OCI-LY1 (cell line): ENCODE measurements at regions not wholly inside any gene's neighbourhood (a gene's known extent, or its start where the extent isn't known, plus 50 kb on each side); places are given as distances from the start of the nearest gene placed in this dataset.

Experiments used
- H2AFZ ChIP-seq: fragments of 200-600 bp; sonication (generic), shearing (Covaris generic); 2 replicates; pipeline ENCODE4 v1.6.0; 2014; ENCODE audit warnings: antibody characterized with exemption, mild to moderate bottlenecking, low read length
- H3F3A ChIP-seq: fragments of 200-600 bp; sonication (generic), shearing (Covaris generic); 2 replicates; pipeline ENCODE4 v1.6.0; 2014; ENCODE audit warnings: mild to moderate bottlenecking, antibody characterized with exemption, low read length, moderate library complexity; ENCODE audit not compliant: insufficient read depth
- H3K27ac ChIP-seq: fragments of 200-600 bp; sonication (generic); 2 replicates; pipeline ENCODE4 v1.5.1; 2014; ENCODE audit warnings: low read length, mixed run types, mild to moderate bottlenecking, low read depth; ENCODE audit not compliant: poor library complexity, severe bottlenecking
- H3K27me3 ChIP-seq: fragments of 200-600 bp; sonication (generic); 2 replicates; pipeline ENCODE4 v1.6.0; 2014; ENCODE audit warnings: antibody characterized with exemption, mild to moderate bottlenecking, low read length, moderate library complexity; ENCODE audit not compliant: insufficient read depth
- H3K36me3 ChIP-seq: fragments of 200-600 bp; sonication (generic); 2 replicates; pipeline ENCODE4 v1.6.1; 2014; ENCODE audit warnings: mild to moderate bottlenecking, antibody characterized with exemption, low read length, moderate library complexity, mixed read lengths; ENCODE audit not compliant: insufficient read depth
- H3K4me1 ChIP-seq: fragments of 200-600 bp; sonication (generic); 2 replicates; pipeline ENCODE4 v1.5.1; 2014; ENCODE audit warnings: mild to moderate bottlenecking, low read length, moderate library complexity; ENCODE audit not compliant: insufficient read depth, severe bottlenecking
- H3K4me2 ChIP-seq: fragments of 200-600 bp; sonication (generic), shearing (Covaris generic); 2 replicates; pipeline ENCODE4 v1.6.1; 2014; ENCODE audit warnings: low read length
- H3K4me3 ChIP-seq: fragments of 200-600 bp; sonication (generic); 2 replicates; pipeline ENCODE4 v1.5.1; 2014; ENCODE audit warnings: low read length, low read depth, mild to moderate bottlenecking, mixed read lengths; ENCODE audit not compliant: poor library complexity, severe bottlenecking
- H3K79me2 ChIP-seq: fragments of 200-600 bp; shearing (Covaris generic); 2 replicates; pipeline ENCODE4 v1.6.1; 2016; ENCODE audit warnings: mixed run types, low read length, mixed read lengths; ENCODE audit not compliant: insufficient read depth
- H3K9ac ChIP-seq: fragments of 200-600 bp; sonication (generic), shearing (Covaris generic); 2 replicates; pipeline ENCODE4 v1.6.1; 2014; ENCODE audit warnings: mild to moderate bottlenecking, low read length, mixed read lengths
- H3K9me2 ChIP-seq: fragments of 200-600 bp; sonication (generic), shearing (Covaris generic); 2 replicates; pipeline ENCODE4 v1.6.1; 2014; ENCODE audit warnings: low read depth, mild to moderate bottlenecking, low read length, mixed read lengths
- H3K9me3 ChIP-seq: fragments of 200-600 bp; shearing (Covaris generic); 2 replicates; pipeline ENCODE4 v1.6.1; 2014; ENCODE audit warnings: low read length, mixed read lengths
- H4K20me1 ChIP-seq: fragments of 200-600 bp; sonication (generic), shearing (Covaris generic); 2 replicates; pipeline ENCODE4 v1.6.0; 2016; ENCODE audit warnings: mild to moderate bottlenecking, low read length; ENCODE audit not compliant: insufficient read depth
- EZH2 ChIP-seq: fragments of 200-600 bp; sonication (generic), shearing (Covaris generic); IDR thresholded peaks from 2 replicates; pipeline ENCODE4 v1.8.0; 2017; ENCODE audit warnings: borderline replicate concordance, mixed run types, mild to moderate bottlenecking, antibody characterized with exemption, low read length, moderate library complexity, mixed read lengths
- TF ChIP-seq, protein P1 (sequence below): fragments of 200-600 bp; sonication (generic), shearing (Covaris generic); IDR thresholded peaks from 2 replicates; pipeline ENCODE4 v1.5.1; 2017; ENCODE audit warnings: mild to moderate bottlenecking, antibody characterized with exemption, low read length, moderate library complexity, mixed read lengths

DNA sequence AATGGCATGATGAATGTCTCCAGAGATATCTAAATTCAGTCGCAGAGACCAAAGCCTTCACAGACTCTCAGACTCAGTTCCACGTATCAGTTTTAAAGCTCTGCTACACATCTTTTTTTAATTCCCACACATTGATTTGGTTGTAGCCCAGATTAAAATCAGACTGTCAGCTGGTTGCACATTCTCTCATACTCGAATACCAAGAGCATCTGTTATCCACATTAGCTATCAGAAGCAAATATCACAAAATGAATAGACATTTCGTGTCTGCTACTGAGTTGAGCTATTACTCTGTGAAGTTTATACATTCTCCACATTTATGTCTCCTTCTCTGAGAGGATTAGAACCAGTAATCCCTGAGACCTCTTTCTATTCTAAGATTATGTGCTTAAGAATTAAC is 229.2 kb downstream of the GPAM start:
- H3K4me2 ChIP-seq, result no peak overlapping the region
- no peak overlapping the region for H3K27ac ChIP-seq
- no peak overlapping the region for H3K4me3 ChIP-seq
- no peaks in the 10 kb centered on the region for H3F3A ChIP-seq
- H3K27me3 ChIP-seq, result no peaks in the 10 kb centered on the region
- no peak for TF ChIP-seq EZH2
- TF ChIP-seq, protein P1, sequence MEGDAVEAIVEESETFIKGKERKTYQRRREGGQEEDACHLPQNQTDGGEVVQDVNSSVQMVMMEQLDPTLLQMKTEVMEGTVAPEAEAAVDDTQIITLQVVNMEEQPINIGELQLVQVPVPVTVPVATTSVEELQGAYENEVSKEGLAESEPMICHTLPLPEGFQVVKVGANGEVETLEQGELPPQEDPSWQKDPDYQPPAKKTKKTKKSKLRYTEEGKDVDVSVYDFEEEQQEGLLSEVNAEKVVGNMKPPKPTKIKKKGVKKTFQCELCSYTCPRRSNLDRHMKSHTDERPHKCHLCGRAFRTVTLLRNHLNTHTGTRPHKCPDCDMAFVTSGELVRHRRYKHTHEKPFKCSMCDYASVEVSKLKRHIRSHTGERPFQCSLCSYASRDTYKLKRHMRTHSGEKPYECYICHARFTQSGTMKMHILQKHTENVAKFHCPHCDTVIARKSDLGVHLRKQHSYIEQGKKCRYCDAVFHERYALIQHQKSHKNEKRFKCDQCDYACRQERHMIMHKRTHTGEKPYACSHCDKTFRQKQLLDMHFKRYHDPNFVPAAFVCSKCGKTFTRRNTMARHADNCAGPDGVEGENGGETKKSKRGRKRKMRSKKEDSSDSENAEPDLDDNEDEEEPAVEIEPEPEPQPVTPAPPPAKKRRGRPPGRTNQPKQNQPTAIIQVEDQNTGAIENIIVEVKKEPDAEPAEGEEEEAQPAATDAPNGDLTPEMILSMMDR, result no peak
- H3K79me2 ChIP-seq, result no peaks in the 10 kb centered on the region
- H3K9me3 ChIP-seq, result no peaks in the 10 kb centered on the region
- H3K36me3 ChIP-seq, result no peaks in the 10 kb centered on the region
- H3K9me2 ChIP-seq, result no peaks in the 10 kb centered on the region
- no peaks in the 10 kb centered on the region for H3K4me1 ChIP-seq
- no peak overlapping the region for H2AFZ ChIP-seq
- no peak overlapping the region for H3K9ac ChIP-seq
- H4K20me1 ChIP-seq, result no peaks in the 10 kb centered on the region

DNA sequence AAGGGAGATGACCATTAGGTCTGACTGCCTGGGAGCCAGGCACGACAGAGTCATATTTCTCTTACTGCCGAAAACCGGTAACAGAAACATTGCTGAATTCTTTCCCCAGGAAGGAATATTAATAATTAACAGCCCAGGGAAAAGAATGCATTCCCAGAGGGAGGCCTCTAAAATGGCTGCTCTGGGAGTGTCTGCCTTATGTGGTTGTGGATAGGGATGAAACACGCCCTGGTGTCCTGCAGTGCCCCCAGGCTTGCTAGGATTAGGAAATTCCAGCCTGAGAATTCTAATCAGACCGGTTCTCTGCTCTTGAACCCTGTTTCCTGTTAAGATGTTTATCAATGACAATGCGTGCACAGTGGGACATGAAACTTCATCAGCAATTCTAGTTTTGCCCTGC is 226.7 kb downstream of the GPAM start:
- H2AFZ ChIP-seq, result no peak overlapping the region
- H3K4me1 ChIP-seq, result no peaks in the 10 kb centered on the region
- no peak overlapping the region for H3K4me2 ChIP-seq
- no peaks in the 10 kb centered on the region for H3K79me2 ChIP-seq
- H3K4me3 ChIP-seq, result no peak overlapping the region
- no peaks in the 10 kb centered on the region for H3K36me3 ChIP-seq
- H3K27ac ChIP-seq, result no peak overlapping the region
- no peaks in the 10 kb centered on the region for H3K9me2 ChIP-seq
- no peaks in the 10 kb centered on the region for H3K27me3 ChIP-seq
- no peaks in the 10 kb centered on the region for H3F3A ChIP-seq
- H3K9me3 ChIP-seq, result no peaks in the 10 kb centered on the region
- no peak for TF ChIP-seq EZH2
- TF ChIP-seq, protein P1, result no peak
- H4K20me1 ChIP-seq, result no peaks in the 10 kb centered on the region
- H3K9ac ChIP-seq, result no peak overlapping the region

DNA sequence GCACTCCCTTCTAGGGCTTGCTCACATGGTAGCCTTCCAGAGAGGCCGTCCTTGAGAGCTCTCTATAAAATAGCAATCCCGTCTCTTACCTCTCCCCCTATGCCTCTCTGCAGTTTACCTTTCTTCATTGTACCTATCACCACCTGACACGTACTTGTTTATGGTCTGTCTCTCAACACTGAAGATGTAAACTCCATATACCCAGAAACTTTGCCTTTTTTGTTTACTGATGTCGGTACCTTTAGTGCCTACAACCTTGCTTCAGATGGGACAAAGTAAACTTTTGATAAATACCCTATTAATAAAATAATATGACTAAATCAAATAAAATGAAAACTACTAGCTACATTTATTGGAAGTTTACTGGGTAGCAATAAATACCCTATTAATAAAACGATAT is 220.6 kb downstream of the GPAM start:
- no peak overlapping the region for H3K4me3 ChIP-seq
- no peak overlapping the region for H3K27ac ChIP-seq
- H3K79me2 ChIP-seq, result no peaks in the 10 kb centered on the region
- no peaks in the 10 kb centered on the region for H3F3A ChIP-seq
- H3K36me3 ChIP-seq, result no peaks in the 10 kb centered on the region
- H3K27me3 ChIP-seq, result no peaks in the 10 kb centered on the region
- H3K4me2 ChIP-seq, result no peak overlapping the region
- H2AFZ ChIP-seq, result no peak overlapping the region
- H3K9ac ChIP-seq, result no peak overlapping the region
- no peaks in the 10 kb centered on the region for H3K9me3 ChIP-seq
- H3K9me2 ChIP-seq, result no peaks in the 10 kb centered on the region
- TF ChIP-seq EZH2, result no peak
- H4K20me1 ChIP-seq, result no peaks in the 10 kb centered on the region
- no peaks in the 10 kb centered on the region for H3K4me1 ChIP-seq

DNA sequence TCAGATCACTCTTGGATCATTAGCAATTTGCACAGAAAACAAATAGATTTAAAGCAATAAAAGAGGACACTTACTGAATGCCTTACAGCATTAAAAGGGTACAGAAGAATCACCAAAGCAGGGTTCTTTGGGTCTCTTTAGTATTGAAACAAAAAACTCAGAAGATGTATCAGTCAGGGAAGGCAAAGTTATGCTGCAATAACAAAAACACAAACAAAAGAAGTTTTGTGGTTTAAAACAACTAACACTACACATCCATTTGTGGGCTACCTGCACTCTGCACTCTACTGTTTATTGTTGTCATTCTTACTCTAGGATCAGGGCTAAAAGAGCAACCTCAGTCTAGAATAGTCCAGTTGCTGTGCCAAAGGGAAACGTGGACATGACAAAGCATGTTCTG is 216.4 kb downstream of the GPAM start:
- no peak overlapping the region for H2AFZ ChIP-seq
- no peaks in the 10 kb centered on the region for H3K9me3 ChIP-seq
- no peak for TF ChIP-seq EZH2
- TF ChIP-seq, protein P1, result no peak
- no peaks in the 10 kb centered on the region for H3K36me3 ChIP-seq
- no peak overlapping the region for H3K27ac ChIP-seq
- H3K4me3 ChIP-seq, result no peak overlapping the region
- H3F3A ChIP-seq, result no peaks in the 10 kb centered on the region
- H3K9ac ChIP-seq, result no peak overlapping the region
- H3K9me2 ChIP-seq, result no peaks in the 10 kb centered on the region
- no peaks in the 10 kb centered on the region for H3K27me3 ChIP-seq
- H3K4me1 ChIP-seq, result no peaks in the 10 kb centered on the region
- H3K4me2 ChIP-seq, result no peak overlapping the region
- H3K79me2 ChIP-seq, result no peaks in the 10 kb centered on the region
- no peaks in the 10 kb centered on the region for H4K20me1 ChIP-seq
